Body of pancreas (tissue), 4 donors: ENCODE measurements at regions not wholly inside any gene's neighbourhood (a gene's known extent, or its start where the extent isn't known, plus 50 kb on each side); places are given as distances from the start of the nearest gene placed in this dataset.

Experiments used
- CTCF ChIP-seq, 7 experiments: fragments of 450-650 bp in 4 of 7; fragments of 200-600 bp in 3 of 7; sonication (generic) in 3 of 7; IDR thresholded peaks; one replicate each; pipeline ENCODE4 v1.5.1; 2016 to 2019; ENCODE audit warnings: antibody characterized with exemption in 7 of 7
- POLR2A ChIP-seq, 3 donors: fragments of 450-650 bp; IDR thresholded peaks; one replicate each; pipeline ENCODE4 v1.6.1; 2016; ENCODE audit warnings: antibody characterized with exemption in 3 of 3, mild to moderate bottlenecking in 2 of 3

GRCh38 chr16:73434621-73435020, 386.7 kb upstream of the ZFHX3 start:
- TF ChIP-seq CTCF (IDR thresholded peaks at IDR 0.05): no peak
- no peak for TF ChIP-seq POLR2A (IDR thresholded peaks at IDR 0.05)
